Brain microvascular endothelial cell (primary cell): ENCODE measurements at regions not wholly inside any gene's neighbourhood (a gene's known extent, or its start where the extent isn't known, plus 50 kb on each side); places are given as distances from the start of the nearest gene placed in this dataset.
A peak's percentile ranks its signal among the peaks of the same experiment; 100 is the strongest.
"Not testable (repeated sequence)": the region's sequence is repeated elsewhere in the genome, so short reads cannot be mapped to it uniquely, and the experiment has no call there.

Source experiments
- DNase-seq: peaks from one replicate; pipeline ENCODE4 v3.0.0-alpha.2; 2020
- H3K27ac ChIP-seq: fragments of 250-450 bp; sonication (Bioruptor Pico); 2 replicates; pipeline ENCODE4 v1.5.1; 2020; ENCODE audit warnings: mild to moderate bottlenecking, moderate library complexity
- H3K27me3 ChIP-seq: fragments of 250-450 bp; sonication (Bioruptor Pico); replicated peaks from 2 replicates; pipeline ENCODE4 v1.5.1; 2020; ENCODE audit warnings: mild to moderate bottlenecking
- H3K36me3 ChIP-seq: fragments of 250-450 bp; sonication (Bioruptor Pico); replicated peaks from 2 replicates; pipeline ENCODE4 v1.5.1; 2020; ENCODE audit warnings: mild to moderate bottlenecking
- H3K4me3 ChIP-seq: 2 replicates; pipeline ENCODE4 v1.5.1; 2011; ENCODE audit warnings: low read depth, mild to moderate bottlenecking, control low read depth, low read length, moderate library complexity
- CTCF ChIP-seq: IDR thresholded peaks from 2 replicates; pipeline ENCODE4 v1.5.1; 2011; ENCODE audit warnings: low read depth, mild to moderate bottlenecking, moderate library complexity, low read length, control low read depth, inconsistent platforms; ENCODE audit errors: missing control alignments
- in situ Hi-C: cut with HindIII; loops from 2 replicates; pipeline ENCODE4 v1.10.0; 2017; ENCODE audit warnings: low sequenced_read_pairs, low pct_ligation_motif_present

- H3K36me3 ChIP-seq = no peaks in the 10 kb centered on the region
- H3K27ac ChIP-seq = no peak overlapping the region
- H3K4me3 ChIP-seq = no peak overlapping the region
- no peak for DNase-seq
- TF ChIP-seq CTCF = no peak
- in situ Hi-C loops = no loop called here
- H3K27me3 ChIP-seq = no peaks in the 10 kb centered on the region
Measured at GRCh38 chr15:100731267-100732152, 129.1 kb downstream of the ASB7 start.

- DNase-seq = no peak
Measured at GRCh38 chr15:100732211-100733055, 130.0 kb downstream of the ASB7 start.

GRCh38 chr15:100733101-100733842, 130.9 kb downstream of the ASB7 start:
- in situ Hi-C loops = no loop called here
- Histone ChIP-seq H3K36me3 (no peaks in the 10 kb centered on the region), H3K27me3 (no peaks in the 10 kb centered on the region), H3K4me3 (no peak overlapping the region), H3K27ac (peak overlapping the region; percentile 19)
- no peak for TF ChIP-seq CTCF
- DNase-seq = no peak

More at GRCh38 chr15:100732211-100733055, 130.0 kb downstream of the ASB7 start:
- Histone ChIP-seq H3K27ac (peak overlapping the region; percentile 19), H3K4me3 (no peak overlapping the region), H3K36me3 (no peaks in the 10 kb centered on the region), H3K27me3 (no peaks in the 10 kb centered on the region)
- in situ Hi-C loops = no loop called here
- no peak for TF ChIP-seq CTCF

- H3K36me3 ChIP-seq, in situ Hi-C loops, H3K4me3 ChIP-seq, H3K27me3 ChIP-seq: not testable (repeated sequence)
- H3K27ac ChIP-seq = peak overlapping the region; percentile 60
- peak; percentile 77 for DNase-seq
Measured at GRCh38 chr15:100733843-100734185, 131.4 kb downstream of the ASB7 start.

GRCh38 chr15:100734586-100734985, 132.2 kb downstream of the ASB7 start:
- TF ChIP-seq CTCF = no peak

More at GRCh38 chr15:100734586-100734985, 132.2 kb downstream of the ASB7 start:
- in situ Hi-C loops = no loop called here
- Histone ChIP-seq H3K36me3 (no peaks in the 10 kb centered on the region), H3K4me3 (no peak overlapping the region), H3K27ac (no peak overlapping the region), H3K27me3 (no peaks in the 10 kb centered on the region)
- no peak for DNase-seq
